Omental fat pad (tissue), 3 donors: ENCODE measurements at regions not wholly inside any gene's neighbourhood (a gene's known extent, or its start where the extent isn't known, plus 50 kb on each side); places are given as distances from the start of the nearest gene placed in this dataset.
A peak's percentile ranks its signal among the peaks of the same experiment; 100 is the strongest.

Experiments
- ATAC-seq: fragments of 150-250 bp; one replicate; pipeline ENCODE4 v1.9.1; 2016; ENCODE audit warnings: mild to moderate bottlenecking, moderate library complexity; ENCODE audit not compliant: low FRiP score
- DNase-seq: peaks from one replicate; pipeline ENCODE4 v3.0.0-alpha.2; 2019; ENCODE audit warnings: low spot score
- CTCF ChIP-seq, 3 donors: fragments of 450-650 bp; IDR thresholded peaks; one replicate each; pipeline ENCODE4 v1.5.1; 2016 to 2017; ENCODE audit warnings: antibody characterized with exemption in 3 of 3, mild to moderate bottlenecking in 3 of 3, moderate library complexity in 2 of 3

DNA sequence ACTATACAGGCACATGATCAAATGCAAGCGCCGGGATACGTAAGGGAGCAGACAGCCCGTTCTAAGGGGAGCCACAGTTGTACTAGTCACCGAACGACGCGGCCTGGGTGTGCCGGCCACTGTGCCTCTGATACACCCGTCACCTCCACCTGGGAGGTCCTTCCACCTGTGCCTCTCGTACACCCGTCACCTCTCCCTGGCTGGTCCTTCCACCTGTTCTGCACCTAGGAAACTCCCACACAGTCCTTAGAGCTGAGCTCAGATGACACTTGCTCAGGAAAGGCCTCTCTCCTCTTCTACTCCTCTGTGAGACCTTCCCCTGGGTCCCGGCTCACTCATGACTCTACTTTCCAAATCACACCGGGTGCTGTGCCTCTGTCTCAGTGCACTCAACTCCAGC is 245.0 kb downstream of the TTLL2 start:
- no peak for TF ChIP-seq CTCF (IDR thresholded peaks at IDR 0.05)
- peak; percentile 21 for DNase-seq
- no peak for ATAC-seq

DNA sequence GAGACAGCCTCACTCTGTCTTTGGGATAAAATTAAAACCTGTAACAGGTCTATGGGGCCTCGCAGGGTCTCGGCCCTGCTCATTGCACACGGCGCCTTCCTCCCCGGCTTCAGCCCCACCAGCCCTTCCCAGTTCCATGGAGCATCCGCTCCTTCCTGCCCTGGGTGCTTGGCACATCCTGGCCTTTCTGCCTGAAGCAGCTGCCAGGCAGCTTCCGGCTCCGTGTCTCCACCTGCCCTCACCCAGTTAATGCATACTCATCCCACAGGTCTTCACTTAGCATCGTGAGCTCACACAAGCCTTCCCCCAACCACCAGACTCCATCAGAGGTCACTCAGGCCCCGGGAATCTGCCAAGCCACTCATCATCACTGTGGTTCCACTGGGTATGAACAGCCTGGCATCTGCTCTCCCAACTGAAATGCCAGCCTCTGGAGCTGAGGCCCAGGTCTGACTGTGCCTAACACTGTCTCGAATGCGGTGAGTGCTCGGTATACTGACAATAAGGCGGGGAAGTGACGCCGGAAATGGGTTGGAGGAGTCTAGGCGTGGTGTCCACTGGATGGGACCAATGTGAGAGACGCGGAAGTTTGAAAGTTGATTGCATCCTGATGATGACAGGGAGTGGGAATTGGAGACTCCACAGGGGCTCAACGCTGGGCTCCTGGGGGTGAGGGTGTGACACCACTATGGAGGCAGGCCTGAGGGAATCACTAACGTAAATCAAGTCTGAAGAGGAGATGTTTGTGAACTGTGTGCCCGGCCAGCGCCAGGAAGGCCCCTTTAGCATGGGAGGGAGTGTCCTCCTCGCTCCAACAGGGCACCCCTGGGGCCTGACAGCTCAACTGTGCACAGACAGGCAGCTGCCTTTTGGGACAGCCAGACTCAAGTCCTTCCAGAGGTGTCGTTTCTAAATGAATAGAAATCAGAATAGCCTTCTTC is 245.8 kb downstream of the TTLL2 start:
- ATAC-seq (no peak), DNase-seq (peak; percentile 19)
- TF ChIP-seq CTCF (IDR thresholded peaks at IDR 0.05): no peak

DNA sequence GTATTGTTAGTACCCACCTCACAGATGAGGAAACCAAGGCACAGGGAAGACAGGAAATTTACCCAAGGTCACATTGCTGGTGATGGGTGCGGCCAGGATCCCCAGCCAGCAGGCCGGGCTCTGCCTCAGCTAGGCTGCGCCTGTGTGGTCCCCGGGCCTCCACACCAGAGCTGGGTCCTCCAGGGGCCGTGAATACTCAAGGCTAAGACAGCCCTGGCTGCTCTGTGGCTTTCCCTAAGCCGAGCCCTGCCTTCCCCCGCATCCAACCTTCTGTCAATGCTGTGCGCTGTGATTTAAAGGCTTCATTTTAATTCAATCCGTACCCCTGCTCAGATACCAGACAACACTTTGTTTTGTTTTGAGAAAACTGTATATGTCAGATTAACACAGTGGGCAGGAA is 246.7 kb downstream of the TTLL2 start:
- TF ChIP-seq CTCF (IDR thresholded peaks at IDR 0.05): no peak
- DNase-seq: peak; percentile 6
- ATAC-seq: no peak

GRCh38 chr6:167572106-167572505 is 247.2 kb downstream of the TTLL2 start:
- TF ChIP-seq CTCF (IDR thresholded peaks at IDR 0.05): no peak
- DNase-seq (no peak), ATAC-seq (no peak)

GRCh38 chr6:167572841-167573271 is 248.0 kb downstream of the TTLL2 start:
- no peak for ATAC-seq
- no peak for TF ChIP-seq CTCF (IDR thresholded peaks at IDR 0.05)
- peak; percentile 22 for DNase-seq

GRCh38 chr6:167573461-167574215 is 248.8 kb downstream of the TTLL2 start:
- ATAC-seq: peak; percentile 67
- TF ChIP-seq CTCF (IDR thresholded peaks at IDR 0.05): no peak
- peak; percentile 20 for DNase-seq
